Transverse colon (tissue), 4 donors: ENCODE measurements at regions not wholly inside any gene's neighbourhood (a gene's known extent, or its start where the extent isn't known, plus 50 kb on each side); places are given as distances from the start of the nearest gene placed in this dataset.

Experiments
- DNase-seq: peaks from one replicate; pipeline ENCODE4 v3.0.0-alpha.2; 2019
- H3K27ac ChIP-seq, 4 donors: fragments of 200-600 bp; sonication (generic); 2 replicates each; pipeline ENCODE4 v1.5.1; 2016 to 2018; ENCODE audit warnings: inconsistent platforms in 4 of 4
- H3K27me3 ChIP-seq: fragments of 200-600 bp; sonication (generic); 2 replicates; pipeline ENCODE4 v1.5.1; 2017; ENCODE audit warnings: inconsistent platforms
- H3K36me3 ChIP-seq, 4 donors: fragments of 200-600 bp; sonication (generic); 2 replicates each; pipeline ENCODE4 v1.5.1; 2017 to 2019; ENCODE audit warnings: inconsistent platforms in 4 of 4
- H3K4me1 ChIP-seq, 4 donors: fragments of 200-600 bp; sonication (generic); 2 replicates each; pipeline ENCODE4 v1.5.1; 2017 to 2020; ENCODE audit warnings: inconsistent platforms in 4 of 4
- H3K4me3 ChIP-seq, 4 donors: fragments of 200-600 bp; sonication (generic); 1 replicate in 1 of 4; 2 replicates in 3 of 4; pipeline versions ENCODE4 v1.5.1 to v1.6.1; 2017 to 2019; ENCODE audit warnings: inconsistent platforms in 4 of 4
- H3K9me3 ChIP-seq, 2 donors: fragments of 200-600 bp; sonication (generic); 2 replicates each; pipeline ENCODE4 v1.5.1; 2017 to 2019; ENCODE audit warnings: inconsistent platforms in 2 of 2
- EP300 ChIP-seq: sonication (generic); formaldehyde crosslinking; IDR thresholded peaks from one replicate; pipeline ENCODE4 v1.6.1; 2017; ENCODE audit warnings: antibody characterized with exemption, low read depth
- POLR2A ChIP-seq: fragments of 450-650 bp; IDR thresholded peaks from one replicate; pipeline ENCODE4 v1.6.1; 2016; ENCODE audit warnings: antibody characterized with exemption, mild to moderate bottlenecking, moderate library complexity
- POLR2AphosphoS5 ChIP-seq, 3 donors: sonication (generic); formaldehyde crosslinking; IDR thresholded peaks; one replicate each; pipeline ENCODE4 v1.6.1; 2016; ENCODE audit warnings: antibody characterized with exemption in 3 of 3
- WGBS, 2 donors: methylation state at CpG; one replicate each; pipeline ENCODE4 v1.1.5; 2018; ENCODE audit warnings: low coverage in 1 of 2; 5-methylcytosine and 5-hydroxymethylcytosine counted together
- in situ Hi-C, 4 donors: fragments of 200-750 bp; cut with MboI; loops; one replicate each; pipeline versions ENCODE4 v1.15.0 to v1.15.1; 2017; ENCODE audit warnings: low sequenced_read_pairs in 3 of 4, low pct_ligation_motif_present in 1 of 4, low pct_unique_long_range_greater_than_20kb in 1 of 4
- intact Hi-C: fragments of 100-400 bp; cut with DNase I; formaldehyde crosslinking; loops from one replicate; pipeline ENCODE4 v1.15.1; 2023; ENCODE audit warnings: low total_unique reads
- TF ChIP-seq, protein P1 (sequence below), 5 experiments: fragments of 200-600 bp in 3 of 5; fragments of 450-650 bp in 2 of 5; sonication (generic) in 3 of 5; IDR thresholded peaks; 1 replicate in 2 of 5; 2 replicates in 3 of 5; pipeline ENCODE4 v1.5.1; 2016 to 2017; ENCODE audit warnings: antibody characterized with exemption in 5 of 5, inconsistent platforms in 3 of 5, mild to moderate bottlenecking in 2 of 5, moderate library complexity in 1 of 5

DNA sequence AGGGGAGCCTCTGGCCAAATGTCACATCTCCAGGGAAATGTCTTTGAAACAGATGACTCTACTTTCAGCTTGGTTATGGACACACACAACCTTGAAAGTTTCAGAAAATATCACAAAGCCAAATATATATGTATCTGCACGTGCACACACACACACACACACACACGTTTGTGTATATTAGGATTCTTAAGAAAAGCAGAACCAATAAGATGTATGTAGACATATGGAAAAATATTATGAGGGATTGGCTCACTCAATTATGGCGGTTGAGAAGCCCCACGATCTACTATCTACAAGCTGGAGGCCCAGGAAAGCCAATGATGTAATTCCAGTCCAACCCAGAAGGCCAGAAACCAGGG lies 194.9 kb downstream of the PALM2AKAP2 start:
- TF ChIP-seq, protein P1, sequence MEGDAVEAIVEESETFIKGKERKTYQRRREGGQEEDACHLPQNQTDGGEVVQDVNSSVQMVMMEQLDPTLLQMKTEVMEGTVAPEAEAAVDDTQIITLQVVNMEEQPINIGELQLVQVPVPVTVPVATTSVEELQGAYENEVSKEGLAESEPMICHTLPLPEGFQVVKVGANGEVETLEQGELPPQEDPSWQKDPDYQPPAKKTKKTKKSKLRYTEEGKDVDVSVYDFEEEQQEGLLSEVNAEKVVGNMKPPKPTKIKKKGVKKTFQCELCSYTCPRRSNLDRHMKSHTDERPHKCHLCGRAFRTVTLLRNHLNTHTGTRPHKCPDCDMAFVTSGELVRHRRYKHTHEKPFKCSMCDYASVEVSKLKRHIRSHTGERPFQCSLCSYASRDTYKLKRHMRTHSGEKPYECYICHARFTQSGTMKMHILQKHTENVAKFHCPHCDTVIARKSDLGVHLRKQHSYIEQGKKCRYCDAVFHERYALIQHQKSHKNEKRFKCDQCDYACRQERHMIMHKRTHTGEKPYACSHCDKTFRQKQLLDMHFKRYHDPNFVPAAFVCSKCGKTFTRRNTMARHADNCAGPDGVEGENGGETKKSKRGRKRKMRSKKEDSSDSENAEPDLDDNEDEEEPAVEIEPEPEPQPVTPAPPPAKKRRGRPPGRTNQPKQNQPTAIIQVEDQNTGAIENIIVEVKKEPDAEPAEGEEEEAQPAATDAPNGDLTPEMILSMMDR (IDR thresholded peaks at IDR 0.05), result no peak
- no peak for TF ChIP-seq EP300
- TF ChIP-seq POLR2A, result no peak
- TF ChIP-seq POLR2AphosphoS5 (IDR thresholded peaks at IDR 0.05), result no peak
- H3K27ac ChIP-seq, result no peak overlapping the region
- no peak for DNase-seq
- intact Hi-C loops (no loop called here), in situ Hi-C loops (no loop called here)
- no peak overlapping the region for H3K4me3 ChIP-seq
- no peaks in the 10 kb centered on the region for H3K4me1 ChIP-seq
- H3K36me3 ChIP-seq, result no peaks in the 10 kb centered on the region
- WGBS, 2 donors, result 81 to 88% methylated on average over 4 of the region's 4 CpGs
- H3K9me3 ChIP-seq, result no peaks in the 10 kb centered on the region
- H3K27me3 ChIP-seq, result no peaks in the 10 kb centered on the region

- in situ Hi-C loops, result no loop called here
- no peak overlapping the region for H3K4me3 ChIP-seq
- intact Hi-C loops, result no loop called here
- H3K27ac ChIP-seq, result no peak overlapping the region
- H3K9me3 ChIP-seq, result no peaks in the 10 kb centered on the region
- no peak for TF ChIP-seq POLR2AphosphoS5 (IDR thresholded peaks at IDR 0.05)
- TF ChIP-seq EP300, result no peak
- TF ChIP-seq, protein P1 (IDR thresholded peaks at IDR 0.05), result no peak
- TF ChIP-seq POLR2A, result no peak
- no peaks in the 10 kb centered on the region for H3K4me1 ChIP-seq
- H3K36me3 ChIP-seq, result no peaks in the 10 kb centered on the region
- no peak for DNase-seq
- WGBS, 2 donors, result 76 to 78% methylated on average over 4 to 5 of the region's 5 CpGs
- H3K27me3 ChIP-seq, result no peaks in the 10 kb centered on the region
These were observed 195.7 kb downstream of the PALM2AKAP2 start for GRCh38 chr9:109975574-109976295.

- no peaks in the 10 kb centered on the region for H3K27me3 ChIP-seq
- in situ Hi-C loops, result no loop called here
- no peak overlapping the region for H3K4me3 ChIP-seq
- H3K36me3 ChIP-seq, result no peaks in the 10 kb centered on the region
- no peaks in the 10 kb centered on the region for H3K9me3 ChIP-seq
- no peak for DNase-seq
- H3K4me1 ChIP-seq, result no peaks in the 10 kb centered on the region
- TF ChIP-seq EP300 (no peak), POLR2AphosphoS5 (IDR thresholded peaks at IDR 0.05) (no peak), POLR2A (no peak)
- TF ChIP-seq, protein P1 (IDR thresholded peaks at IDR 0.05), result no peak
- H3K27ac ChIP-seq, result no peak overlapping the region
- intact Hi-C loops, result no loop called here
These were observed 196.3 kb downstream of the PALM2AKAP2 start for GRCh38 chr9:109976303-109976702.

- H3K4me3 ChIP-seq, result no peak overlapping the region
- H3K9me3 ChIP-seq, result no peaks in the 10 kb centered on the region
- no peaks in the 10 kb centered on the region for H3K27me3 ChIP-seq
- H3K4me1 ChIP-seq, result no peaks in the 10 kb centered on the region
- DNase-seq, result no peak
- H3K36me3 ChIP-seq, result no peaks in the 10 kb centered on the region
- in situ Hi-C loops (no loop called here), intact Hi-C loops (no loop called here)
- 90% methylated on average over 2 of the region's 2 CpGs; no CpG with 5 or more reads in 1 of the 2 donors for WGBS, 2 donors
- TF ChIP-seq POLR2A, result no peak
- H3K27ac ChIP-seq, result no peak overlapping the region
These were observed 197.5 kb downstream of the PALM2AKAP2 start for GRCh38 chr9:109977521-109977920.

DNA sequence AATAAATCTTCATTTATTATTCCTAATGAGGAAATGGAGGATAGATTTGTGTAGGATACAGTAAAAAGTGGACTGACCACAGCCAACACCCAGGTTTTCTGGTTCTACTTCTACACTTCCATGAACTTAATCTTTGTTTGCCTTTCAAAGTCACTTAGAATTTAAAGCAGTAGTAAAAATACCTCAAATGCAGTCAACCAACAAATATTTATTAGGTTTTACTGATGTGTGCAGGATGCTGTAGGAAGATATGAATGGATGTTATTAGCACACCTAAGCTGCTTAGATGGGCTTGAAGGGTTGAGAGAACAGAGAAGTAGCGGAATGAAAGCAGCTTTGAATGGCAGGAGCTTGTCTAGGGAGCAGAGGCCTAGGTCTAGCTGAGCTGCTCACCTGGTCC lies 201.1 kb downstream of the PALM2AKAP2 start:
- Histone ChIP-seq H3K27ac (no peak overlapping the region), H3K36me3 (no peaks in the 10 kb centered on the region), H3K4me3 (no peak overlapping the region), H3K27me3 (no peaks in the 10 kb centered on the region), H3K4me1 (no peaks in the 10 kb centered on the region), H3K9me3 (no peaks in the 10 kb centered on the region)
- TF ChIP-seq EP300 (no peak), POLR2A (no peak), POLR2AphosphoS5 (IDR thresholded peaks at IDR 0.05) (no peak)
- TF ChIP-seq, protein P1 (IDR thresholded peaks at IDR 0.05), result no peak
- intact Hi-C loops (no loop called here), in situ Hi-C loops (no loop called here)
- DNase-seq, result no peak
- WGBS, 2 donors, result 20 to 100% methylated on average over 1 of the region's 1 CpG
